SK-N-SH (cell line): ENCODE measurements at regions not wholly inside any gene's neighbourhood (a gene's known extent, or its start where the extent isn't known, plus 50 kb on each side); places are given as distances from the start of the nearest gene placed in this dataset.

Experiments
- CTCF ChIA-PET: fragments of 300-600, 350-600 bp; formaldehyde crosslinking; extraction: SDS; loops from one replicate; lab custom pipeline; 2021; lab: Yijun Ruan, JAX
- POLR2A ChIA-PET: fragments of 350-600 bp; sonication (Branson Sonifier 250); formaldehyde crosslinking; extraction: SDS; loops from one replicate; lab custom pipeline; 2020; ENCODE audit warnings: antibody characterized with exemption, inconsistent platforms; lab: Yijun Ruan, JAX
- DNase-seq: peaks from one replicate; pipeline ENCODE4 v3.0.0; 2012
- H2AFZ ChIP-seq: fragments of 200-600 bp; sonication (generic); 2 replicates; pipeline ENCODE4 v1.8.1; 2016; ENCODE audit warnings: antibody characterized with exemption, mild to moderate bottlenecking, low read depth
- H3F3A ChIP-seq: fragments of 200-600 bp; sonication (generic); replicated peaks from 2 replicates; pipeline ENCODE3; 2016; ENCODE audit warnings: antibody characterized with exemption, mild to moderate bottlenecking; ENCODE audit not compliant: insufficient read depth
- H3K27ac ChIP-seq, 2 experiments: fragments of 200-500 bp in 1 of 2; fragments of 200-600 bp in 1 of 2; sonication (Bioruptor generic) in 1 of 2; sonication (generic), shearing (Covaris generic) in 1 of 2; 2 replicates each; pipeline versions ENCODE4 v1.5.1 to v1.6.1; 2014 to 2016; ENCODE audit warnings: low read depth in 2 of 2, inconsistent platforms in 1 of 2, low read length in 1 of 2, mild to moderate bottlenecking in 1 of 2, mixed read lengths in 1 of 2
- H3K27me3 ChIP-seq: fragments of 200-600 bp; sonication (generic), shearing (Covaris generic); 2 replicates; pipeline ENCODE4 v1.6.1; 2016; ENCODE audit warnings: mixed run types; ENCODE audit not compliant: insufficient read depth
- H3K36me3 ChIP-seq, 2 experiments: fragments of 200-500 bp in 1 of 2; fragments of 200-600 bp in 1 of 2; sonication (Bioruptor generic) in 1 of 2; sonication (generic) in 1 of 2; replicated peaks in 1 of 2; 2 replicates each; pipeline versions ENCODE3 to v1.5.1; 2014 to 2016; ENCODE audit warnings: low read length in 1 of 2, mild to moderate bottlenecking in 1 of 2; ENCODE audit not compliant: insufficient read depth in 2 of 2, control insufficient read depth in 1 of 2
- H3K4me1 ChIP-seq, 2 experiments: fragments of 200-500 bp in 1 of 2; fragments of 200-600 bp in 1 of 2; sonication (Bioruptor generic) in 1 of 2; sonication (generic), shearing (Covaris generic) in 1 of 2; 2 replicates each; pipeline versions ENCODE4 v1.5.1 to v1.6.1; 2014 to 2016; ENCODE audit warnings: low read depth in 1 of 2, low read length in 1 of 2, mixed run types in 1 of 2; ENCODE audit not compliant: insufficient read depth in 2 of 2, control insufficient read depth in 1 of 2
- H3K4me2 ChIP-seq: fragments of 200-600 bp; sonication (generic), shearing (Covaris generic); 2 replicates; pipeline ENCODE4 v1.6.1; 2017; ENCODE audit warnings: mixed run types
- H3K4me3 ChIP-seq, 2 experiments: fragments of 200-500 bp in 1 of 2; fragments of 200-600 bp in 1 of 2; sonication (Bioruptor generic) in 1 of 2; sonication (generic), shearing (Covaris generic) in 1 of 2; 2 replicates each; pipeline versions ENCODE4 v1.5.1 to v1.8.1; 2014 to 2016; ENCODE audit warnings: low read depth in 2 of 2, inconsistent platforms in 1 of 2, low read length in 1 of 2, mild to moderate bottlenecking in 1 of 2, mixed read lengths in 1 of 2, moderate library complexity in 1 of 2
- H3K79me2 ChIP-seq: fragments of 200-600 bp; sonication (generic); 2 replicates; pipeline ENCODE4 v1.8.1; 2017; ENCODE audit warnings: mild to moderate bottlenecking; ENCODE audit not compliant: insufficient read depth
- H3K9ac ChIP-seq: fragments of 200-600 bp; sonication (generic); 2 replicates; pipeline ENCODE4 v1.6.1; 2017; ENCODE audit warnings: mixed run types
- H3K9me2 ChIP-seq: fragments of 200-600 bp; sonication (generic); 2 replicates; pipeline ENCODE4 v1.6.1; 2017; ENCODE audit warnings: mixed run types
- H3K9me3 ChIP-seq: fragments of 200-600 bp; sonication (generic); 2 replicates; pipeline ENCODE4 v1.6.1; 2017; ENCODE audit warnings: mixed run types, mild to moderate bottlenecking, moderate library complexity
- H4K20me1 ChIP-seq: fragments of 200-600 bp; sonication (generic); 2 replicates; pipeline ENCODE4 v1.6.1; 2017; ENCODE audit warnings: mild to moderate bottlenecking, mixed run types; ENCODE audit not compliant: insufficient read depth
- EP300 ChIP-seq, 2 experiments: IDR thresholded peaks; 2 replicates each; pipeline versions ENCODE4 v1.4.0 to v1.6.1; 2012; ENCODE audit warnings: borderline replicate concordance in 1 of 2, low read depth in 1 of 2, low read length in 1 of 2
- EZH2phosphoT487 ChIP-seq: fragments of 200-600 bp; sonication (generic); IDR thresholded peaks from 2 replicates; pipeline ENCODE4 v1.6.1; 2017; ENCODE audit warnings: low read depth, mixed run types, mild to moderate bottlenecking, antibody characterized with exemption, moderate library complexity, borderline replicate concordance
- FOSL2 ChIP-seq: IDR thresholded peaks from 2 replicates; pipeline ENCODE4 v1.4.0; 2012; ENCODE audit warnings: low read depth, mild to moderate bottlenecking, moderate library complexity, borderline replicate concordance
- FOXJ3 ChIP-seq: sonication (generic); formaldehyde crosslinking; IDR thresholded peaks from 2 replicates; pipeline ENCODE4 v1.5.1; 2020; ENCODE audit warnings: mild to moderate bottlenecking, missing genetic modification reagents
- FOXM1 ChIP-seq: IDR thresholded peaks from 2 replicates; pipeline ENCODE4 v1.4.0; 2012; ENCODE audit warnings: low read depth, mild to moderate bottlenecking
- GABPA ChIP-seq: IDR thresholded peaks from 2 replicates; pipeline ENCODE4 v1.4.0; 2012; ENCODE audit warnings: low read depth, mild to moderate bottlenecking
- GATA2 ChIP-seq: sonication (generic); formaldehyde crosslinking; IDR thresholded peaks from 2 replicates; pipeline ENCODE4 v1.5.0; 2020; ENCODE audit warnings: mild to moderate bottlenecking, missing genetic modification reagents
- IRF3 ChIP-seq: fragments of 150-350 bp; IDR thresholded peaks from 2 replicates; pipeline ENCODE4 v1.6.1; 2016; ENCODE audit warnings: mild to moderate bottlenecking, low read depth, low read length
- NFIC ChIP-seq: IDR thresholded peaks from 2 replicates; pipeline ENCODE4 v1.4.0; 2012; ENCODE audit warnings: borderline replicate concordance
- PBX3 ChIP-seq: IDR thresholded peaks from 2 replicates; pipeline ENCODE4; 2012
- POLR2AphosphoS5 ChIP-seq: IDR thresholded peaks from 2 replicates; pipeline ENCODE4 v1.6.1; 2012; ENCODE audit warnings: low read depth, low read length
- RAD21 ChIP-seq: IDR thresholded peaks from 2 replicates; pipeline ENCODE4 v1.6.1; 2012; ENCODE audit warnings: mild to moderate bottlenecking, low read length
- RCOR1 ChIP-seq: fragments of 150-350 bp; IDR thresholded peaks from 2 replicates; pipeline ENCODE4 v1.6.1; 2017; ENCODE audit warnings: antibody characterized with exemption, low read length
- RFX5 ChIP-seq: IDR thresholded peaks from 2 replicates; pipeline ENCODE4 v1.6.1; 2012; ENCODE audit warnings: mild to moderate bottlenecking, improper control_type of control experiment, low read length
- SIN3A ChIP-seq: IDR thresholded peaks from 2 replicates; pipeline ENCODE4 v1.6.1; 2012; ENCODE audit warnings: low read depth, mild to moderate bottlenecking, low read length, moderate library complexity, borderline replicate concordance
- SMC3 ChIP-seq: IDR thresholded peaks from 2 replicates; pipeline ENCODE4 v1.6.1; 2012; ENCODE audit warnings: low read depth, low read length, improper control_type of control experiment
- TEAD4 ChIP-seq: IDR thresholded peaks from 2 replicates; pipeline ENCODE4 v1.4.0; 2012; ENCODE audit warnings: mild to moderate bottlenecking, borderline replicate concordance; ENCODE audit not compliant: insufficient read depth
- USF1 ChIP-seq: IDR thresholded peaks from 2 replicates; pipeline ENCODE4 v1.4.0; 2012; ENCODE audit warnings: low read depth, borderline replicate concordance
- ZBTB33 ChIP-seq: IDR thresholded peaks from 2 replicates; pipeline ENCODE4 v1.4.0; 2012; ENCODE audit warnings: low read depth, borderline replicate concordance
- WGBS: methylation state at CpG from one replicate; pipeline ENCODE4 v1.1.6; 2017; ENCODE audit warnings: low lambda C conversion rate; 5-methylcytosine and 5-hydroxymethylcytosine counted together

GRCh38 chr10:2987185-2987768 is 80.1 kb upstream of the PFKP start (continued):
- TF ChIP-seq USF1 (no peak), IRF3 (no peak)

GRCh38 chr10:2986391-2986801 is 81.0 kb upstream of the PFKP start:
- POLR2A ChIA-PET: no interaction called here
- WGBS: 84% methylated on average over 11 of the region's 11 CpGs
- H3K79me2 ChIP-seq: no peaks in the 10 kb centered on the region
- no peak overlapping the region for H2AFZ ChIP-seq
- no peak overlapping the region for H3K9ac ChIP-seq
- H3K27me3 ChIP-seq: no peaks in the 10 kb centered on the region
- H3K9me3 ChIP-seq: no peaks in the 10 kb centered on the region
- H3K27ac ChIP-seq: no peak overlapping the region
- H4K20me1 ChIP-seq: no peaks in the 10 kb centered on the region
- H3K4me2 ChIP-seq: no peak overlapping the region
- TF ChIP-seq TEAD4: no peak
- TF ChIP-seq IRF3: no peak
- TF ChIP-seq RAD21: no peak
- no peak for TF ChIP-seq POLR2AphosphoS5
- TF ChIP-seq ZBTB33: no peak
- TF ChIP-seq FOSL2: no peak
- TF ChIP-seq RFX5: no peak
- TF ChIP-seq NFIC: no peak
- TF ChIP-seq EP300 (IDR thresholded peaks at IDR 0.05; ENCODE audit: borderline replicate concordance in 1 of 2, low read depth in 1 of 2, low read length in 1 of 2): no peak
- no peak for TF ChIP-seq GATA2 (CRISPR knock-in tag)
- TF ChIP-seq SMC3: no peak
- no peak for TF ChIP-seq FOXJ3 (CRISPR knock-in tag)
- TF ChIP-seq FOXM1: no peak
- no peak for TF ChIP-seq SIN3A
- TF ChIP-seq RCOR1: no peak
- no peak for TF ChIP-seq USF1
- no peak for TF ChIP-seq GABPA
- no peak for TF ChIP-seq PBX3
- TF ChIP-seq EZH2phosphoT487: no peak
- H3F3A ChIP-seq: peaks cover 3% of the 10 kb centered on the region
- H3K36me3 ChIP-seq: no peaks in the 10 kb centered on the region
- no peak for DNase-seq
- H3K4me1 ChIP-seq: peaks cover 0 to 2% of the 10 kb centered on the region in 2 experiments; a peak in 1 of 4 replicates
- no peaks in the 10 kb centered on the region for H3K9me2 ChIP-seq
- CTCF ChIA-PET: interaction anchor here (0.6 kb wide), 1 partner anchor 1515 kb away, joined by 3 read pairs; no protein-coding TSS in a partner anchor
- no peak overlapping the region for H3K4me3 ChIP-seq
